ENCODE measurements at regions not wholly inside any gene's neighbourhood (a gene's known extent, or its start where the extent isn't known, plus 50 kb on each side); places are given as distances from the start of the nearest gene placed in this dataset.

DNA sequence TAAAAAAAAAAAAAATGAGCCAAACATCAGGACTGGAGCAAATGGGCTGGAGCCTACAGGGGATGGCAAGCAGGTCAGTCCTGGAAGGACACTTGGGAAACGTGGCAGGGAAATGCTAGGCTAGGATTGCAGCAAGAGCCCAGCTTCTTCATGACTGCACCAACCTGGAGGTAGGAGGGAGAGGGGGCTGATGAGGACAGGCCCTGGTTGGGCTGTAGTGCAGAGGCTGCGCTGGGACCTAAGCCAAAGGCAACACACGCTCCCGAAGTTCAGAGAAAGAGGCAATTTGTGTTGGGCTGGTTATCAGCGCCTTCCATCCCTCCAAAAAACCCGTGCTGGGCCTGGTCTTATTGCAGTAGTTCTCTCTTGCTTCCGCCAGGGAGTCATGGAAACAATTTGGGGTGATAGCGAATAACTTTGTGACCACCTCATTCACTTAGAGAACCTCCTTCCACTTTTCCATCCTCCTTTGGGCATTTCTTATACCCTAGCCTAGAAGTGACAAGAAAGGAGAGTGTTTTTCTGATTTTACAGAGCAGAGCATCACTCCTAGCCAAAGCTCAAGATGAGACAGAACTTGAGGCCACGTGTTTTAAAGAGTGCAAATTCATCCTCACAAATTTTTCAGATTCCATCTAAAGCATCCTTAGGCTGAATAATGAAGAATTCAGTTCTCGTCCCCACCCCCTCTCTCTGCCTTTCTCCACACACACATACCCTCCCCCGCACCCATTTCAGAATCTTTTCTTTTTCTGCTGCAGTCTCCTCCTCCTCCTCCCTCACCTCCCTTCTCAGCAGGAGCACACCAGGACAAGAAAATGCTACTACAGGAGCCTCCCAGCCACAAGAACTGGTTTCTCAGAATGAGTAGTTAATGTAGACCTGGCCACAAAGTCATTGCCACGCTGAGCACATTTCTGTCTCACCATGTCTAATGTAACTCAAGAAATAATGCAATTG lies 61.3 kb upstream of the CALM2 start (continued):
- TF ChIP-seq JUN (IDR thresholded peaks at IDR 0.05; ENCODE audit: borderline replicate concordance, low read depth, low read length) = peak; percentile 17; the same call in 1 of the 2 replicates
- TF ChIP-seq JUN (CRISPR knock-in tag; IDR thresholded peaks at IDR 0.05; ENCODE audit: borderline replicate concordance) = no peak
- TF ChIP-seq SMAD3 (CRISPR knock-in tag; conservative IDR thresholded peaks at IDR 0.05) = no peak
- peak in 1 of 3 experiments; percentile 39; a peak in 1 of 6 replicates for TF ChIP-seq ZBTB11 (CRISPR knock-in tag; IDR thresholded peaks at IDR 0.05)
- TF ChIP-seq E2F1 (CRISPR knock-in tag; IDR thresholded peaks at IDR 0.05) = no peak
- peak; percentile 73 for TF ChIP-seq NBN (IDR thresholded peaks at IDR 0.05; ENCODE audit: low read depth)
- TF ChIP-seq TCF7 (IDR thresholded peaks at IDR 0.05; ENCODE audit: borderline replicate concordance) = no peak
- TF ChIP-seq, protein P1, sequence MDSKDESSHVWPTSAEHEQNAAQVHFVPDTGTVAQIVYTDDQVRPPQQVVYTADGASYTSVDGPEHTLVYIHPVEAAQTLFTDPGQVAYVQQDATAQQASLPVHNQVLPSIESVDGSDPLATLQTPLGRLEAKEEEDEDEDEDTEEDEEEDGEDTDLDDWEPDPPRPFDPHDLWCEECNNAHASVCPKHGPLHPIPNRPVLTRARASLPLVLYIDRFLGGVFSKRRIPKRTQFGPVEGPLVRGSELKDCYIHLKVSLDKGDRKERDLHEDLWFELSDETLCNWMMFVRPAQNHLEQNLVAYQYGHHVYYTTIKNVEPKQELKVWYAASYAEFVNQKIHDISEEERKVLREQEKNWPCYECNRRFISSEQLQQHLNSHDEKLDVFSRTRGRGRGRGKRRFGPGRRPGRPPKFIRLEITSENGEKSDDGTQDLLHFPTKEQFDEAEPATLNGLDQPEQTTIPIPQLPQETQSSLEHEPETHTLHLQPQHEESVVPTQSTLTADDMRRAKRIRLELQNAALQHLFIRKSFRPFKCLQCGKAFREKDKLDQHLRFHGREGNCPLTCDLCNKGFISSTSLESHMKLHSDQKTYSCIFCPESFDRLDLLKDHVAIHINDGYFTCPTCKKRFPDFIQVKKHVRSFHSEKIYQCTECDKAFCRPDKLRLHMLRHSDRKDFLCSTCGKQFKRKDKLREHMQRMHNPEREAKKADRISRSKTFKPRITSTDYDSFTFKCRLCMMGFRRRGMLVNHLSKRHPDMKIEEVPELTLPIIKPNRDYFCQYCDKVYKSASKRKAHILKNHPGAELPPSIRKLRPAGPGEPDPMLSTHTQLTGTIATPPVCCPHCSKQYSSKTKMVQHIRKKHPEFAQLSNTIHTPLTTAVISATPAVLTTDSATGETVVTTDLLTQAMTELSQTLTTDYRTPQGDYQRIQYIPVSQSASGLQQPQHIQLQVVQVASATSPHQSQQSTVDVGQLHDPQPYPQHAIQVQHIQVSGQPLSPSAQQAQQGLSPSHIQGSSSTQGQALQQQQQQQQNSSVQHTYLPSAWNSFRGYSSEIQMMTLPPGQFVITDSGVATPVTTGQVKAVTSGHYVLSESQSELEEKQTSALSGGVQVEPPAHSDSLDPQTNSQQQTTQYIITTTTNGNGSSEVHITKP (IDR thresholded peaks at IDR 0.05; ENCODE audit: partially characterized antibody) = peak; percentile 39
- TF ChIP-seq, protein P2, sequence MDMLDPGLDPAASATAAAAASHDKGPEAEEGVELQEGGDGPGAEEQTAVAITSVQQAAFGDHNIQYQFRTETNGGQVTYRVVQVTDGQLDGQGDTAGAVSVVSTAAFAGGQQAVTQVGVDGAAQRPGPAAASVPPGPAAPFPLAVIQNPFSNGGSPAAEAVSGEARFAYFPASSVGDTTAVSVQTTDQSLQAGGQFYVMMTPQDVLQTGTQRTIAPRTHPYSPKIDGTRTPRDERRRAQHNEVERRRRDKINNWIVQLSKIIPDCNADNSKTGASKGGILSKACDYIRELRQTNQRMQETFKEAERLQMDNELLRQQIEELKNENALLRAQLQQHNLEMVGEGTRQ (CRISPR knock-in tag; IDR thresholded peaks at IDR 0.05) = no peak
- no peak for TF ChIP-seq EWSR1 (IDR thresholded peaks at IDR 0.05; ENCODE audit: borderline replicate concordance, low read depth, partially characterized antibody)
- peak; percentile 2 for TF ChIP-seq RBBP5 (IDR thresholded peaks at IDR 0.05; ENCODE audit: borderline replicate concordance, insufficient read depth, low read length, poor library complexity, severe bottlenecking)
- TF ChIP-seq, protein P3, sequence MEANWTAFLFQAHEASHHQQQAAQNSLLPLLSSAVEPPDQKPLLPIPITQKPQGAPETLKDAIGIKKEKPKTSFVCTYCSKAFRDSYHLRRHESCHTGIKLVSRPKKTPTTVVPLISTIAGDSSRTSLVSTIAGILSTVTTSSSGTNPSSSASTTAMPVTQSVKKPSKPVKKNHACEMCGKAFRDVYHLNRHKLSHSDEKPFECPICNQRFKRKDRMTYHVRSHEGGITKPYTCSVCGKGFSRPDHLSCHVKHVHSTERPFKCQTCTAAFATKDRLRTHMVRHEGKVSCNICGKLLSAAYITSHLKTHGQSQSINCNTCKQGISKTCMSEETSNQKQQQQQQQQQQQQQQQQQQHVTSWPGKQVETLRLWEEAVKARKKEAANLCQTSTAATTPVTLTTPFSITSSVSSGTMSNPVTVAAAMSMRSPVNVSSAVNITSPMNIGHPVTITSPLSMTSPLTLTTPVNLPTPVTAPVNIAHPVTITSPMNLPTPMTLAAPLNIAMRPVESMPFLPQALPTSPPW (CRISPR knock-in tag; IDR thresholded peaks at IDR 0.05) = peak; percentile 57; the same call in 1 of the 2 replicates
- no peak for TF ChIP-seq ZNF133 (CRISPR knock-in tag; IDR thresholded peaks at IDR 0.05)
- peak; percentile 59 for TF ChIP-seq EP400 (IDR thresholded peaks at IDR 0.05)

All from K562 (cell line).